DOHH2 (cell line): ENCODE measurements at regions not wholly inside any gene's neighbourhood (a gene's known extent, or its start where the extent isn't known, plus 50 kb on each side); places are given as distances from the start of the nearest gene placed in this dataset.

Experiments used
- H3F3A ChIP-seq: fragments of 200-600 bp; sonication (generic), shearing (Covaris generic); 2 replicates; pipeline ENCODE4 v1.6.0; 2016; ENCODE audit warnings: antibody characterized with exemption, mild to moderate bottlenecking; ENCODE audit not compliant: control insufficient read depth, insufficient read depth
- H3K27ac ChIP-seq: fragments of 200-600 bp; sonication (generic); 2 replicates; pipeline ENCODE4 v1.5.1; 2014; ENCODE audit warnings: low read depth, mild to moderate bottlenecking, low read length, moderate library complexity
- H3K27me3 ChIP-seq: fragments of 200-600 bp; sonication (generic); 2 replicates; pipeline ENCODE4 v1.6.1; 2014; ENCODE audit warnings: mild to moderate bottlenecking, low read length, mixed read lengths; ENCODE audit not compliant: control insufficient read depth
- H3K36me3 ChIP-seq: fragments of 200-600 bp; sonication (generic); 2 replicates; pipeline ENCODE4 v1.6.1; 2014; ENCODE audit warnings: mild to moderate bottlenecking, low read length, moderate library complexity, mixed read lengths; ENCODE audit not compliant: control insufficient read depth
- H3K4me1 ChIP-seq: fragments of 200-600 bp; sonication (generic); 2 replicates; pipeline ENCODE4 v1.6.1; 2014; ENCODE audit warnings: mild to moderate bottlenecking, low read length, mixed read lengths; ENCODE audit not compliant: control insufficient read depth
- H3K4me2 ChIP-seq: fragments of 200-600 bp; sonication (generic); 2 replicates; pipeline ENCODE4 v1.6.0; 2014; ENCODE audit warnings: mild to moderate bottlenecking, low read length, moderate library complexity
- H3K4me3 ChIP-seq: fragments of 200-600 bp; sonication (generic); 2 replicates; pipeline ENCODE4 v1.5.1; 2014; ENCODE audit warnings: mild to moderate bottlenecking, low read length, mixed read lengths
- H3K79me2 ChIP-seq: fragments of 200-600 bp; sonication (generic); 2 replicates; pipeline ENCODE4 v1.6.1; 2014; ENCODE audit warnings: mild to moderate bottlenecking, low read length, mixed read lengths; ENCODE audit not compliant: control insufficient read depth
- H3K9me2 ChIP-seq: fragments of 200-600 bp; sonication (generic); replicated peaks from 2 replicates; pipeline ENCODE4 v1.6.1; 2014; ENCODE audit warnings: mild to moderate bottlenecking, low read length, mixed read lengths; ENCODE audit not compliant: control insufficient read depth
- H3K9me3 ChIP-seq: fragments of 200-600 bp; sonication (generic); 2 replicates; pipeline ENCODE4 v1.6.1; 2014; ENCODE audit warnings: antibody characterized with exemption, low read length, mixed read lengths; ENCODE audit not compliant: control insufficient read depth, insufficient read depth
- H4K20me1 ChIP-seq: fragments of 200-600 bp; sonication (generic); 2 replicates; pipeline ENCODE4 v1.6.0; 2014; ENCODE audit warnings: low read depth, mild to moderate bottlenecking, antibody characterized with exemption, low read length, moderate library complexity; ENCODE audit not compliant: control insufficient read depth, insufficient read depth
- CTCF ChIP-seq: fragments of 200-600 bp; sonication (generic); IDR thresholded peaks from one replicate; pipeline ENCODE4 v1.5.1; 2014; ENCODE audit warnings: antibody characterized with exemption, mild to moderate bottlenecking, low read depth, low read length; ENCODE audit not compliant: poor library complexity, severe bottlenecking
- EZH2phosphoT487 ChIP-seq: fragments of 200-600 bp; sonication (generic); IDR thresholded peaks from 2 replicates; pipeline ENCODE4 v1.6.1; 2017; ENCODE audit warnings: borderline replicate concordance, mild to moderate bottlenecking, antibody characterized with exemption, low read length, moderate library complexity, mixed read lengths

GRCh38 chr4:12723849-12724447 is 760.2 kb downstream of the RAB28 start:
- Histone ChIP-seq H3K4me1 (no peaks in the 10 kb centered on the region), H3F3A (no peaks in the 10 kb centered on the region), H3K9me3 (no peaks in the 10 kb centered on the region), H3K4me2 (no peak overlapping the region), H3K9me2 (no peaks in the 10 kb centered on the region), H3K36me3 (no peaks in the 10 kb centered on the region), H3K27ac (no peak overlapping the region), H4K20me1 (no peaks in the 10 kb centered on the region), H3K27me3 (no peaks in the 10 kb centered on the region), H3K4me3 (no peak overlapping the region), H3K79me2 (no peaks in the 10 kb centered on the region)
- TF ChIP-seq CTCF: no peak
- TF ChIP-seq EZH2phosphoT487: no peak

- TF ChIP-seq EZH2phosphoT487: no peak
- TF ChIP-seq CTCF: no peak
- H3K36me3 ChIP-seq: no peaks in the 10 kb centered on the region
- no peaks in the 10 kb centered on the region for H3K27me3 ChIP-seq
- H3K9me2 ChIP-seq: no peaks in the 10 kb centered on the region
- no peaks in the 10 kb centered on the region for H3K9me3 ChIP-seq
- H3K79me2 ChIP-seq: no peaks in the 10 kb centered on the region
- H3K4me1 ChIP-seq: no peaks in the 10 kb centered on the region
- no peak overlapping the region for H3K4me2 ChIP-seq
- H4K20me1 ChIP-seq: no peaks in the 10 kb centered on the region
- no peaks in the 10 kb centered on the region for H3F3A ChIP-seq
- no peak overlapping the region for H3K4me3 ChIP-seq
- no peak overlapping the region for H3K27ac ChIP-seq
Measured at GRCh38 chr4:12716896-12717295, 767.2 kb downstream of the RAB28 start.

GRCh38 chr4:12712648-12713339 is 771.3 kb downstream of the RAB28 start:
- no peaks in the 10 kb centered on the region for H3K9me2 ChIP-seq
- no peaks in the 10 kb centered on the region for H3F3A ChIP-seq
- no peak overlapping the region for H3K4me2 ChIP-seq
- no peaks in the 10 kb centered on the region for H3K27me3 ChIP-seq
- H3K4me3 ChIP-seq: no peak overlapping the region
- no peaks in the 10 kb centered on the region for H3K4me1 ChIP-seq
- H3K9me3 ChIP-seq: no peaks in the 10 kb centered on the region
- no peak for TF ChIP-seq EZH2phosphoT487
- no peak overlapping the region for H3K27ac ChIP-seq
- no peaks in the 10 kb centered on the region for H4K20me1 ChIP-seq
- H3K36me3 ChIP-seq: no peaks in the 10 kb centered on the region
- H3K79me2 ChIP-seq: no peaks in the 10 kb centered on the region
